Smooth muscle cell (in vitro differentiated cells): ENCODE measurements at regions not wholly inside any gene's neighbourhood (a gene's known extent, or its start where the extent isn't known, plus 50 kb on each side); places are given as distances from the start of the nearest gene placed in this dataset.
A peak's percentile ranks its signal among the peaks of the same experiment; 100 is the strongest.
"Not testable (repeated sequence)": the region's sequence is repeated elsewhere in the genome, so short reads cannot be mapped to it uniquely, and the experiment has no call there.

ENCODE experiments used
- DNase-seq: peaks from one replicate; lab custom pipeline; 2025; ENCODE audit not compliant: unreplicated experiment; lab: John Stamatoyannopoulos, UW
- H2AFZ ChIP-seq: fragments of 200-600 bp; sonication (generic); 2 replicates; pipeline ENCODE4 v1.6.0; 2016; ENCODE audit warnings: antibody characterized with exemption, low read depth, mild to moderate bottlenecking
- H3F3A ChIP-seq: fragments of 200-600 bp; sonication (generic); 2 replicates; pipeline ENCODE4 v1.6.0; 2017; ENCODE audit warnings: antibody characterized with exemption, low read depth
- H3K27ac ChIP-seq: fragments of 200-600 bp; sonication (generic); 2 replicates; pipeline ENCODE4 v1.5.1; 2016; ENCODE audit warnings: low read depth, mild to moderate bottlenecking
- H3K27me3 ChIP-seq: fragments of 200-600 bp; sonication (generic); 2 replicates; pipeline ENCODE4 v1.6.1; 2016; ENCODE audit warnings: low read depth, mild to moderate bottlenecking
- H3K36me3 ChIP-seq: fragments of 200-600 bp; sonication (generic); 2 replicates; pipeline ENCODE4 v1.5.1; 2016; ENCODE audit warnings: low read depth
- H3K4me1 ChIP-seq: fragments of 200-600 bp; sonication (generic); 2 replicates; pipeline ENCODE4 v1.5.1; 2016; ENCODE audit warnings: low read depth
- H3K4me2 ChIP-seq: fragments of 200-600 bp; sonication (generic); 2 replicates; pipeline ENCODE4 v1.6.0; 2016; ENCODE audit warnings: mild to moderate bottlenecking
- H3K4me3 ChIP-seq: fragments of 200-600 bp; sonication (generic); 2 replicates; pipeline ENCODE4 v1.5.1; 2016; ENCODE audit warnings: mild to moderate bottlenecking
- H3K79me2 ChIP-seq: fragments of 200-600 bp; sonication (generic); 2 replicates; pipeline ENCODE4 v1.6.0; 2016; ENCODE audit warnings: low read depth, mild to moderate bottlenecking
- H3K9ac ChIP-seq: fragments of 200-600 bp; sonication (generic); 2 replicates; pipeline ENCODE4 v1.6.0; 2016; ENCODE audit warnings: low read depth
- H3K9me3 ChIP-seq: fragments of 200-600 bp; sonication (generic); replicated peaks from 2 replicates; pipeline ENCODE4 v1.5.1; 2016; ENCODE audit warnings: low read depth
- H4K20me1 ChIP-seq: fragments of 200-600 bp; sonication (generic); 2 replicates; pipeline ENCODE4 v1.6.0; 2016; ENCODE audit warnings: low read depth
- WGBS: methylation state at CpG from one replicate; pipeline ENCODE4 v1.1.7; 2016; ENCODE audit warnings: low lambda C conversion rate; 5-methylcytosine and 5-hydroxymethylcytosine counted together
- TF ChIP-seq, protein P1 (sequence below): fragments of 200-600 bp; sonication (generic); IDR thresholded peaks from 2 replicates; pipeline ENCODE4 v1.5.1; 2017; ENCODE audit warnings: borderline replicate concordance, mild to moderate bottlenecking, antibody characterized with exemption; ENCODE audit not compliant: insufficient read depth, poor library complexity, severe bottlenecking

DNA sequence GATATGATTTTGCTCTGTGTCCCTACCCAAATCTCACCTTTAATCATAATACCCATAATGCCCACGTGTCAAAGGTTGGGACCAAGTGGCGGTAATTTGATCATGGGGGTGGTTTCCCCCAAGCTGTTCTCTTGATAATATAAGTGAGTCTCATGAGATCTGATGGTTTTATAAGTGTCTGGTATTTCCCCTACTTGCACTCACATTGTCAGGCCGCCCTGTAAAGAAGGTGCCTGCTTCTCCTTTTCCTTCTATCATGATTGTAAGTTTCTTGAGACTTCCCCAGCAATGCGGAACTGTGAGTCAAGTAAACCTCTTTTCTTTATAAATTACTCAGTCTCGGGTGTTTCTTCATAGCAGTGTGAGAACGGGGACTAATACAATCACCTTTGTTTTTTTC lies 279.8 kb downstream of the ARPP21 start:
- H3K36me3 ChIP-seq = no peaks in the 10 kb centered on the region
- no peak overlapping the region for H3K27ac ChIP-seq
- no peak overlapping the region for H2AFZ ChIP-seq
- no peaks in the 10 kb centered on the region for H3K79me2 ChIP-seq
- 89% methylated on average over 6 of the region's 6 CpGs for WGBS
- TF ChIP-seq, protein P1, sequence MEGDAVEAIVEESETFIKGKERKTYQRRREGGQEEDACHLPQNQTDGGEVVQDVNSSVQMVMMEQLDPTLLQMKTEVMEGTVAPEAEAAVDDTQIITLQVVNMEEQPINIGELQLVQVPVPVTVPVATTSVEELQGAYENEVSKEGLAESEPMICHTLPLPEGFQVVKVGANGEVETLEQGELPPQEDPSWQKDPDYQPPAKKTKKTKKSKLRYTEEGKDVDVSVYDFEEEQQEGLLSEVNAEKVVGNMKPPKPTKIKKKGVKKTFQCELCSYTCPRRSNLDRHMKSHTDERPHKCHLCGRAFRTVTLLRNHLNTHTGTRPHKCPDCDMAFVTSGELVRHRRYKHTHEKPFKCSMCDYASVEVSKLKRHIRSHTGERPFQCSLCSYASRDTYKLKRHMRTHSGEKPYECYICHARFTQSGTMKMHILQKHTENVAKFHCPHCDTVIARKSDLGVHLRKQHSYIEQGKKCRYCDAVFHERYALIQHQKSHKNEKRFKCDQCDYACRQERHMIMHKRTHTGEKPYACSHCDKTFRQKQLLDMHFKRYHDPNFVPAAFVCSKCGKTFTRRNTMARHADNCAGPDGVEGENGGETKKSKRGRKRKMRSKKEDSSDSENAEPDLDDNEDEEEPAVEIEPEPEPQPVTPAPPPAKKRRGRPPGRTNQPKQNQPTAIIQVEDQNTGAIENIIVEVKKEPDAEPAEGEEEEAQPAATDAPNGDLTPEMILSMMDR = no peak
- no peaks in the 10 kb centered on the region for H4K20me1 ChIP-seq
- H3K9ac ChIP-seq = no peak overlapping the region
- H3K4me3 ChIP-seq = no peak overlapping the region
- H3F3A ChIP-seq = no peaks in the 10 kb centered on the region
- no peak overlapping the region for H3K4me2 ChIP-seq
- DNase-seq = no peak
- no peaks in the 10 kb centered on the region for H3K4me1 ChIP-seq
- no peaks in the 10 kb centered on the region for H3K9me3 ChIP-seq
- H3K27me3 ChIP-seq = peaks cover 5% of the 10 kb centered on the region

DNA sequence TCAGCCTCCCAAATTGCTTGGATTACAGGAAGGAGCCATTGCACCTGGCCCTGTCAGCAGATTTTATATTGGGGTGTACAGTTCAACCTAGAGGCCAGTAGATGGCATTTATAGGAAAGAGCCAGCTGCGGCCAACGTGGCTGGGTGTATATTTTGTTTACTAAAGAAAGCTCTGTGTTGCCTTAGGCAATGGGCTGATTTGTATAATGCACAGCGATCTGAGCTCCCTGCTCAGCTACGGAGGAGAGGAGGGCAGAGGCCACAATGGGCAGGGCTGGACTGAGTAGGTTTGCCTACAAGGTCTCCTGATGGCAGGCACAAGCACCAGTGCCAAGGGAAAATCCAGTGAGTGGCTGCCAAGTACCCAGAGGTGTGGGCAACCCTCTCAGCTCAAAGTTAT lies 282.4 kb downstream of the ARPP21 start:
- Histone ChIP-seq H3K36me3 (no peaks in the 10 kb centered on the region), H3K79me2 (no peaks in the 10 kb centered on the region), H3K4me1 (no peaks in the 10 kb centered on the region), H2AFZ (no peak overlapping the region), H3K27me3 (peaks cover 3% of the 10 kb centered on the region), H3K9me3 (no peaks in the 10 kb centered on the region), H4K20me1 (no peaks in the 10 kb centered on the region), H3K4me2 (no peak overlapping the region), H3K9ac (no peak overlapping the region), H3K27ac (no peak overlapping the region), H3K4me3 (no peak overlapping the region), H3F3A (no peaks in the 10 kb centered on the region)
- no peak for DNase-seq
- 88% methylated on average over 4 of the region's 4 CpGs for WGBS
- TF ChIP-seq, protein P1 = no peak

DNA sequence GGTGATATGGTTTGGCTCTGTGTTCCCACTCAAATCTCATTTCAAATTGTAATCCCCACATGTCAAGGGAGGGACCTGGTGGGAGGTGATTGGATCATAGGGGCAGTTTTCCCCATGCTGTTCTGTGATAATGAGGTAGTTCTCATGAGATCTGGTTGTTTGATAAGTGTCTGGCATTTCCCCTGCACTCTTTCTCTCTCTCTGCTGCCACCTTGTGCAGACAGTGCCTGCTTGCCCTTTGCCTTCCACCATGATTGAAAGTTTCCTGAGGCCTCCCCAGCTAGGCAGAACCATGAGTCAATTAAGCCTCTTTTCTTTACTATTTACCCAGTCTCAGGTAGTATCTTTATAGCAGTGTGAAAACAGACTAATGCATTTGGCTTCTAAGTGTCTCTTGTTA lies 284.7 kb downstream of the ARPP21 start:
- H3K9me3 ChIP-seq, H3F3A ChIP-seq, H3K79me2 ChIP-seq, H3K4me3 ChIP-seq, H3K4me2 ChIP-seq, H3K27me3 ChIP-seq, H3K36me3 ChIP-seq, DNase-seq, H2AFZ ChIP-seq, H3K27ac ChIP-seq, H3K4me1 ChIP-seq, H4K20me1 ChIP-seq, H3K9ac ChIP-seq: not testable (repeated sequence)
- TF ChIP-seq, protein P1 = peak; percentile 37

DNA sequence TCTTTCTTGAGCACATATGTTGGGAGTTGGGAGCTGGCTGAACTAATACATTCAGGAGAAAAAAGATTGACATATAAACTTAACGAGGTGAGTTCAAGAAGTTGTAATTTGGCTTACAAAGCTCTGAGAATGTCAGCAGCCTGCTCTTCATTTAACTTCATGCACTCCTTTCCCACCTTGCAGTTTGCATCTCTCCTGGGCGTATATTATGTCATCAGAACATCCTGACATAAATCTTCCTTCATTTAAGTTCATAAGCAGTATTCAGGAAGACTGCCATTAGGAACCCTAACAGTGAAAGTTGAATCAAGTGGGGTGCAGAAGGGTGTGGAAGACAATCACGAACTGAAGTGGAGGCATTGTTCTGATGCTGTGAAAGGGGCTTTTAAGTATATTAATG lies 288.1 kb downstream of the ARPP21 start:
- Histone ChIP-seq H2AFZ (no peak overlapping the region), H3F3A (no peaks in the 10 kb centered on the region), H3K4me3 (no peak overlapping the region), H3K4me1 (no peaks in the 10 kb centered on the region), H3K27me3 (no peaks in the 10 kb centered on the region), H3K79me2 (no peaks in the 10 kb centered on the region), H3K9me3 (no peaks in the 10 kb centered on the region), H3K27ac (no peak overlapping the region), H3K36me3 (no peaks in the 10 kb centered on the region), H4K20me1 (no peaks in the 10 kb centered on the region), H3K4me2 (no peak overlapping the region), H3K9ac (no peak overlapping the region)
- 80% methylated on average over 3 of the region's 3 CpGs for WGBS
- TF ChIP-seq, protein P1 = no peak
- no peak for DNase-seq
